Panc1 (cell line): ENCODE measurements at regions not wholly inside any gene's neighbourhood (a gene's known extent, or its start where the extent isn't known, plus 50 kb on each side); places are given as distances from the start of the nearest gene placed in this dataset.

Experiments
- ATAC-seq: fragments of 200-7000 bp; cut with Tn5 transposase; 2 replicates; pipeline ENCODE4 v1.9.1; 2020; ENCODE audit warnings: mild to moderate bottlenecking, moderate library complexity
- BruUV-seq: library from RNA; stranded (reverse); fragments of 400-500 nt; replicated peaks from 2 replicates; lab custom pipeline; 2021; lab: Mats Ljungman, UMichigan
- CTCF ChIA-PET: fragments of 300-600 bp; sonication (Branson Sonifier 250); formaldehyde crosslinking; loops from one replicate; lab custom pipeline; 2022; ENCODE audit warnings: antibody characterized with exemption; lab: Charles Lee
- POLR2A ChIA-PET: fragments of 300-600 bp; sonication (Branson Sonifier 250); formaldehyde crosslinking; loops from one replicate; lab custom pipeline; 2022; ENCODE audit warnings: antibody characterized with exemption; lab: Charles Lee
- DNase-seq: peaks from one replicate; pipeline ENCODE4 v3.0.0-alpha.2; 2010; ENCODE audit warnings: low read depth, low spot score
- H3K27ac ChIP-seq: 2 replicates; pipeline ENCODE4 v1.5.1; 2011; ENCODE audit warnings: mild to moderate bottlenecking, low read length, inconsistent platforms
- H3K27me3 ChIP-seq: fragments of 200-500 bp; sonication (Bioruptor generic); 2 replicates; pipeline ENCODE4 v1.6.0; 2014; ENCODE audit warnings: low read length, inconsistent platforms; ENCODE audit not compliant: control insufficient read depth, insufficient read depth
- H3K36me3 ChIP-seq: fragments of 200-500 bp; sonication (Bioruptor generic); 2 replicates; pipeline ENCODE4 v1.5.1; 2014; ENCODE audit warnings: inconsistent platforms, mild to moderate bottlenecking, low read length, moderate library complexity; ENCODE audit not compliant: control insufficient read depth, insufficient read depth
- H3K4me1 ChIP-seq: 2 replicates; pipeline ENCODE4 v1.5.1; 2011; ENCODE audit warnings: inconsistent platforms, mild to moderate bottlenecking, low read length, moderate library complexity; ENCODE audit not compliant: control insufficient read depth, insufficient read depth
- H3K4me3 ChIP-seq, 2 experiments: 2 replicates each; pipeline ENCODE4 v1.5.1; 2011 to 2012; ENCODE audit warnings: low read depth in 2 of 2, low read length in 2 of 2, mild to moderate bottlenecking in 2 of 2, inconsistent platforms in 1 of 2, moderate library complexity in 1 of 2
- H3K9me3 ChIP-seq: fragments of 200-500 bp; sonication (Bioruptor generic); 2 replicates; pipeline ENCODE4 v1.5.1; 2014; ENCODE audit warnings: low read depth, mild to moderate bottlenecking, inconsistent platforms, low read length, moderate library complexity; ENCODE audit not compliant: control insufficient read depth, insufficient read depth
- POLR2AphosphoS5 ChIP-seq: IDR thresholded peaks from 2 replicates; pipeline ENCODE4 v1.6.1; 2012; ENCODE audit warnings: mild to moderate bottlenecking, low read depth, low read length, moderate library complexity
- SIN3A ChIP-seq: IDR thresholded peaks from 2 replicates; pipeline ENCODE4 v1.6.1; 2012; ENCODE audit warnings: low read depth, mild to moderate bottlenecking, low read length, moderate library complexity, borderline replicate concordance; ENCODE audit not compliant: insufficient read depth
- TCF7L2 ChIP-seq: IDR thresholded peaks from 2 replicates; pipeline ENCODE4 v1.6.1; 2011; ENCODE audit warnings: mild to moderate bottlenecking, low read depth, low read length, inconsistent platforms
- in situ Hi-C: cut with HindIII; loops from 2 replicates; pipeline ENCODE4 v1.10.0; 2016; ENCODE audit warnings: low sequenced_read_pairs, low pct_unique_long_range_greater_than_20kb
- intact Hi-C: fragments of 100-400 bp; cut with micrococcal nuclease; formaldehyde crosslinking; loops from one replicate; pipeline ENCODE4 v1.10.0; 2022; ENCODE audit not compliant: unreplicated experiment
- TF ChIP-seq, protein P1 (sequence below), 2 experiments: IDR thresholded peaks; 2 replicates each; pipeline ENCODE4 v1.6.1; 2011 to 2012; ENCODE audit warnings: low read depth in 2 of 2, control low read depth in 1 of 2, low read length in 1 of 2, mild to moderate bottlenecking in 1 of 2, moderate library complexity in 1 of 2; ENCODE audit not compliant: insufficient read depth in 1 of 2
- TF ChIP-seq, protein P2 (sequence below): fragments of 450-650 bp; IDR thresholded peaks from 2 replicates; pipeline ENCODE4 v1.5.1; 2017; ENCODE audit warnings: mild to moderate bottlenecking

DNA sequence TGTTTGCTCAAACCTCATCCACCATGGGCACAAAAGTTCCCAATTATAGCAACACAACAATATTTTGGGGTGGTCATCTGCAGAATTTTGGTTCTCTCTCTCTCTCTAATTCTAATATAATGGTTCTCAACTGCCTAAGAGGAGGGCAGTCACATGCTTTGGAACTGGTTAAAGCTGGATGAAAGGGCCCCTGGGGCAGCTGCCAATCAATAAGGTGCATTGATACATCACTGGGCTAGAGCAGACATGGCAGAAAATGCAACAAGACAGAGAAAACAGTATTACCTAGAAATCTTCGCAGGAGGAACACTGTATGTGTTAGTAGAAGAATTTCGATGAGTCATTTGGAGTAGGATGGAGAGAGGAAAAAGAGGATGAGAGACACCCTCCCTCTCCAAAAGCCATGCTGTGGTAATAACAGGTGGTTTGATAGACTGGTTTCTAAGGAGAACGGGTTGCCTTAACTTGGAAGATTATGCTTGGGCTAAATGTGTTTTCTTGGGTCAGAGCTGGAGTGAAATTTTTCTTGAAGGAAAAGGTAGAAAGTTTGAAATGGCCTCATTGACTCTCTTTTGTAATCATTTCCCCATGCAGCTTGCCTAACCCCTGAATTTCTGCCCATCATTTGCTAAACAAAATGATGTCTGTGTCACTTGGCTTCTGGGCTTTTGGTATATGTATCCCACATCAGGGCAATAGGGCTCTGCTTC is 67.1 kb upstream of the HIF1A start:
- H3K9me3 ChIP-seq, result no peaks in the 10 kb centered on the region
- H3K4me1 ChIP-seq, result no peaks in the 10 kb centered on the region
- in situ Hi-C loops (no loop called here), intact Hi-C loops (no loop called here)
- no peak overlapping the region for H3K27ac ChIP-seq
- POLR2A ChIA-PET, result no interaction called here
- DNase-seq, result no peak
- no peaks in the 10 kb centered on the region for H3K36me3 ChIP-seq
- H3K27me3 ChIP-seq, result no peaks in the 10 kb centered on the region; the same call in 1 of the 2 replicates
- H3K4me3 ChIP-seq, result no peak overlapping the region
- no peak for ATAC-seq
- CTCF ChIA-PET, result no interaction called here
- TF ChIP-seq, protein P1, sequence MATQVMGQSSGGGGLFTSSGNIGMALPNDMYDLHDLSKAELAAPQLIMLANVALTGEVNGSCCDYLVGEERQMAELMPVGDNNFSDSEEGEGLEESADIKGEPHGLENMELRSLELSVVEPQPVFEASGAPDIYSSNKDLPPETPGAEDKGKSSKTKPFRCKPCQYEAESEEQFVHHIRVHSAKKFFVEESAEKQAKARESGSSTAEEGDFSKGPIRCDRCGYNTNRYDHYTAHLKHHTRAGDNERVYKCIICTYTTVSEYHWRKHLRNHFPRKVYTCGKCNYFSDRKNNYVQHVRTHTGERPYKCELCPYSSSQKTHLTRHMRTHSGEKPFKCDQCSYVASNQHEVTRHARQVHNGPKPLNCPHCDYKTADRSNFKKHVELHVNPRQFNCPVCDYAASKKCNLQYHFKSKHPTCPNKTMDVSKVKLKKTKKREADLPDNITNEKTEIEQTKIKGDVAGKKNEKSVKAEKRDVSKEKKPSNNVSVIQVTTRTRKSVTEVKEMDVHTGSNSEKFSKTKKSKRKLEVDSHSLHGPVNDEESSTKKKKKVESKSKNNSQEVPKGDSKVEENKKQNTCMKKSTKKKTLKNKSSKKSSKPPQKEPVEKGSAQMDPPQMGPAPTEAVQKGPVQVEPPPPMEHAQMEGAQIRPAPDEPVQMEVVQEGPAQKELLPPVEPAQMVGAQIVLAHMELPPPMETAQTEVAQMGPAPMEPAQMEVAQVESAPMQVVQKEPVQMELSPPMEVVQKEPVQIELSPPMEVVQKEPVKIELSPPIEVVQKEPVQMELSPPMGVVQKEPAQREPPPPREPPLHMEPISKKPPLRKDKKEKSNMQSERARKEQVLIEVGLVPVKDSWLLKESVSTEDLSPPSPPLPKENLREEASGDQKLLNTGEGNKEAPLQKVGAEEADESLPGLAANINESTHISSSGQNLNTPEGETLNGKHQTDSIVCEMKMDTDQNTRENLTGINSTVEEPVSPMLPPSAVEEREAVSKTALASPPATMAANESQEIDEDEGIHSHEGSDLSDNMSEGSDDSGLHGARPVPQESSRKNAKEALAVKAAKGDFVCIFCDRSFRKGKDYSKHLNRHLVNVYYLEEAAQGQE (IDR thresholded peaks at IDR 0.05; ENCODE audit: insufficient read depth in 1 of 2, low read depth in 2 of 2, low read length in 1 of 2), result no peak
- TF ChIP-seq POLR2AphosphoS5 (no peak), TCF7L2 (no peak), SIN3A (no peak)
- TF ChIP-seq, protein P2, sequence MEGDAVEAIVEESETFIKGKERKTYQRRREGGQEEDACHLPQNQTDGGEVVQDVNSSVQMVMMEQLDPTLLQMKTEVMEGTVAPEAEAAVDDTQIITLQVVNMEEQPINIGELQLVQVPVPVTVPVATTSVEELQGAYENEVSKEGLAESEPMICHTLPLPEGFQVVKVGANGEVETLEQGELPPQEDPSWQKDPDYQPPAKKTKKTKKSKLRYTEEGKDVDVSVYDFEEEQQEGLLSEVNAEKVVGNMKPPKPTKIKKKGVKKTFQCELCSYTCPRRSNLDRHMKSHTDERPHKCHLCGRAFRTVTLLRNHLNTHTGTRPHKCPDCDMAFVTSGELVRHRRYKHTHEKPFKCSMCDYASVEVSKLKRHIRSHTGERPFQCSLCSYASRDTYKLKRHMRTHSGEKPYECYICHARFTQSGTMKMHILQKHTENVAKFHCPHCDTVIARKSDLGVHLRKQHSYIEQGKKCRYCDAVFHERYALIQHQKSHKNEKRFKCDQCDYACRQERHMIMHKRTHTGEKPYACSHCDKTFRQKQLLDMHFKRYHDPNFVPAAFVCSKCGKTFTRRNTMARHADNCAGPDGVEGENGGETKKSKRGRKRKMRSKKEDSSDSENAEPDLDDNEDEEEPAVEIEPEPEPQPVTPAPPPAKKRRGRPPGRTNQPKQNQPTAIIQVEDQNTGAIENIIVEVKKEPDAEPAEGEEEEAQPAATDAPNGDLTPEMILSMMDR, result no peak
- no TSS peak for BruUV-seq

DNA sequence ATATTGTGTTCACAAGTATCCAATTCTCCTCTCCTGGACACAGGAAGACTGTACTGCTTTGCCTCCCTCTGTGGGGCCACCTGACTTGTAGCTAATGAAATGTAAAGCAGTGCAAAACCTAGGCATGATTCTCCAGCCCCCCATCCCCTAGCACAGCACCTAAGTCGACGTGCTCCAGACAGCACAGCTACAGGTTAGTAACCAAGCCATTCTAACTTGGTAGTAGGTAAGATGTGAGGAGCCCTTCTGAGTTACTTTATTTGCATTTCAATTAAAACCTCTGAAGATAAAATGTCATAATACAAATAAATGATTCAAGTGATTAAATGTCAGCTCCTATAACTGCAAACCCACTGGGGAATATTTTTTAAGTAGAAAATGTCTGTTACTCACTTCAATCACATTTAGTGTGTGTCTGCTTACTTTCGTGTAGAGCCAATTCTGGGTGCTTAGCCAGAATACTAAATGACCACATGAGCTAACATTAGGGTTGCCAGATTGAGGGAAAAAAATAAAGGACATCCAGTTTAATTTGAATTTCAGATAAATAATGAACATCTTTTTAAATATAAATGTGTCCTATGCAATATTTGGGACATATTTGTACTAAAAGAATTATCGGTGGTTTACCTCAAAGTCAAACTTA is 64.8 kb upstream of the HIF1A start:
- intact Hi-C loops, result no loop called here

More for the DNA sequence above, 64.8 kb upstream of the HIF1A start:
- no peaks in the 10 kb centered on the region for H3K9me3 ChIP-seq
- in situ Hi-C loops, result no loop called here
- no TSS peak for BruUV-seq
- no peak for TF ChIP-seq POLR2AphosphoS5
- TF ChIP-seq, protein P2, result no peak
- no peak for TF ChIP-seq TCF7L2
- TF ChIP-seq, protein P1 (IDR thresholded peaks at IDR 0.05; ENCODE audit: insufficient read depth in 1 of 2, low read depth in 2 of 2, low read length in 1 of 2), result no peak
- TF ChIP-seq SIN3A, result no peak
- no peak overlapping the region for H3K27ac ChIP-seq
- DNase-seq (no peak), ATAC-seq (no peak)
- ChIA-PET CTCF (no interaction called here), POLR2A (no interaction called here)
- no peaks in the 10 kb centered on the region for H3K4me1 ChIP-seq
- no peaks in the 10 kb centered on the region; the same call in 1 of the 2 replicates for H3K27me3 ChIP-seq
- H3K36me3 ChIP-seq, result no peaks in the 10 kb centered on the region
- no peak overlapping the region for H3K4me3 ChIP-seq
